ENCODE measurements at regions not wholly inside any gene's neighbourhood (a gene's known extent, or its start where the extent isn't known, plus 50 kb on each side); places are given as distances from the start of the nearest gene placed in this dataset.

DNA sequence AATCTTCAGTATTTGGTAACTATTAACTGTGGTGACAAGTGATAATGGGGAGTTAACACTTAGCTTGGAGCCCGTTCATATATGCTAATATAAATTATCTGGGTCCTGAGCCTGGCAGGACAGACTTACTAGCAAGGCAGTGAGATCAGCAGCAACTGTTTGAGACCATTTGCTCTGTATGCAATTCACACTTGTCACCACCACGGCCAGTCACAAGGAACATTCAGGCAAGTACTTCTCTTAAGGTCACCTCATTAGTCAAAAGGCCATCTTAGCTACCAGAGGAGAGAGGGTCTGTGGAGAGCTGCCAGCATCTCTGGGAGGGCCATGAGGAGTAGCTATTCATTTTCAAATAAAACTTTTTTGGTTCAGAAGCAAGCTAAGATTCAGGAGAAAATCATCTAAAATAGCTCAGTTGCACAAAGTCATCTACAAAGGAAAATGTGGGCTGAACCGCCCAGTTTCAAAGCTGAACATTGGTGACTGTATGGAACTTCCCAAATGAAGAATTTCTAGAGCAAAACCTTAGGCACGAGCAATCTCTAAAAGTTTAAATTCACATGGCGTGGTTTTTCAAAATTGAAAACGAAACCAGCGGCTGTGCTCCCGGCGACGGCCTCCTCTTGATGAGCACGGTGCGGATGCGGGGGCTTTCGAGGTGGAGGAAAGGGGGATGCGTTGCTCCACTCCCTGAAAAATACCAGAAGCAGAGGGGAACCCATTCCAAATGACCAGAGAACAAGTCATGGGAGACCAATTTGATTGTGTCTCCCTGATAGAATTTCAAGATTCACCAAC is 233.5 kb upstream of the MGMT start:
- no peak for TF ChIP-seq EZH2 (IDR thresholded peaks at IDR 0.05)
- TF ChIP-seq, protein P1, sequence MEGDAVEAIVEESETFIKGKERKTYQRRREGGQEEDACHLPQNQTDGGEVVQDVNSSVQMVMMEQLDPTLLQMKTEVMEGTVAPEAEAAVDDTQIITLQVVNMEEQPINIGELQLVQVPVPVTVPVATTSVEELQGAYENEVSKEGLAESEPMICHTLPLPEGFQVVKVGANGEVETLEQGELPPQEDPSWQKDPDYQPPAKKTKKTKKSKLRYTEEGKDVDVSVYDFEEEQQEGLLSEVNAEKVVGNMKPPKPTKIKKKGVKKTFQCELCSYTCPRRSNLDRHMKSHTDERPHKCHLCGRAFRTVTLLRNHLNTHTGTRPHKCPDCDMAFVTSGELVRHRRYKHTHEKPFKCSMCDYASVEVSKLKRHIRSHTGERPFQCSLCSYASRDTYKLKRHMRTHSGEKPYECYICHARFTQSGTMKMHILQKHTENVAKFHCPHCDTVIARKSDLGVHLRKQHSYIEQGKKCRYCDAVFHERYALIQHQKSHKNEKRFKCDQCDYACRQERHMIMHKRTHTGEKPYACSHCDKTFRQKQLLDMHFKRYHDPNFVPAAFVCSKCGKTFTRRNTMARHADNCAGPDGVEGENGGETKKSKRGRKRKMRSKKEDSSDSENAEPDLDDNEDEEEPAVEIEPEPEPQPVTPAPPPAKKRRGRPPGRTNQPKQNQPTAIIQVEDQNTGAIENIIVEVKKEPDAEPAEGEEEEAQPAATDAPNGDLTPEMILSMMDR (IDR thresholded peaks at IDR 0.05), result no peak
- TF ChIP-seq EZH2phosphoT487 (IDR thresholded peaks at IDR 0.05), result no peak
